AG20443 (cell line): ENCODE measurements at regions not wholly inside any gene's neighbourhood (a gene's known extent, or its start where the extent isn't known, plus 50 kb on each side); places are given as distances from the start of the nearest gene placed in this dataset.

Source experiments
- DNase-seq: peaks from one replicate; pipeline ENCODE4 v3.0.0; 2012; ENCODE audit warnings: low spot score, mixed read lengths

DNA sequence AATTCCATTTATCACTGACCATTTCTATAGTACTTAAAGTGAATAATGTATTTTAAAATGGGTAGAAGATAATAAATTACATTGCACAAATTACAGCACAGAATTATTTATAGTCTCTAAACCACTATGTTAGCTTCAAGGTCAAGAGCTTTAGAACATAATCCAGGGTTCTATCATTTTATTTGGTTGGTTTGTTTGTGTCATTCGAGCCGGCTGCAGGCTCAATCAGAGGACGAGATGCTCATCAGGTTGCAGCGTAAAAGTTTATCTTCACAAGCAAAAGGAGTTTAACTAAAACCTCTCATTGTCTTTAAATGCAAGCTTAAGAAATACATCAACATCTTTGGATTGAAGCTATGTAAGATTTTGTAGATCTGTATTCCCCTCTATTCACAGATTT lies 523.8 kb downstream of the EFNA5 start:
- DNase-seq: no peak

DNA sequence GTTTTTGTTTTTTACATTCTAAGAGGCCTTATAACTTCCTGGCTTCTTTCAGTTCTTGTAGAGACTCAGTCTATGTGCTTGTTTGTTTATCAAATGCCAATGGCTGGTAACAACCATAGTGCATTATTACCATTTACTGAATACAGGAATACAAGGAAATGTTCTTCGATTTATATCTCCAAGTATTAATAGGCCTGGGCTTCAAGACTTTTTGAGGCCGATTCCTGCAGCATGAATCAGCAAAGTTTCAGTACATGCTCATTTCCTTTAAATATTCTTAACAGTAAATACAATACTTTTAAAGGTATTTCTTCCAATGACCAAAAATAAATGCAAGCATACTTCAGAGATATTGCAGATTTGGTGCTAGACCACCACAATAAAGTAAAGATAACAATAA lies 535.3 kb downstream of the EFNA5 start:
- DNase-seq: no peak

DNA sequence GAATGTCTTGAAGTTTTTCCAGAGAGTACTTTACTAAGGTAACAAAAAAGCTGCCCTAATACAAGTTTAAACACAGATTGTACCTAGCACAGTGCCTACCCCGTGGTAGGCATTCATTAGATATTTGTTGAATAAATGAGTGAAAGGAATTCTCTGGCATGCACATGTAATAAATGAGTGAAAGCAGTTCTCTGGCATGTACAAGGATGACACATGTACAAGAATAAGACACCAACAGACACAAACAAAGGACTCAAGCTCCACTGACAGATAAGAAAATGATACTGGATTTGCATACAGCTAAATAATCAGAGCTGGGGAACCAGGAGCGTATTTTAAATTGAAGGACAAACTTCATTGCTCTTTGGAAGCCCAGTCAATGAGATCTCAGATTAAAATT lies 535.8 kb downstream of the EFNA5 start:
- no peak for DNase-seq

DNA sequence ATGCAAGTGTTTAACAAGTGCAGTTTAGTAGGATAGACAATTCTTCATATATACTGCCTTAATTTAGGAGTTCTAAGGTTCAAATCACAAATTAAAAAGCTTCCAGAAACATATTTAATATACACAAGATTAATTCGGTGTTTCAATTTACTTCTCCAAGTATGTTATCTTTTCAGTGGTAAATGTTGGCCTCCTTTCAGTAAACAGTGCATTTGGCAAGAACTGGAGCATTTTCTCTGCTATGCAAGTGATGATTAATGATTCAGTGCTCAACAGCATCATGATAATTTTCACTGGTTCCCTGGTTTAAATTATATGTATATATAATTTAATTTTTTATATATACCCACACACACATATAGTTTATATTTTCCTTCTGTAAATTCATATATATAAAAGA lies 541.7 kb downstream of the EFNA5 start:
- DNase-seq: no peak

DNA sequence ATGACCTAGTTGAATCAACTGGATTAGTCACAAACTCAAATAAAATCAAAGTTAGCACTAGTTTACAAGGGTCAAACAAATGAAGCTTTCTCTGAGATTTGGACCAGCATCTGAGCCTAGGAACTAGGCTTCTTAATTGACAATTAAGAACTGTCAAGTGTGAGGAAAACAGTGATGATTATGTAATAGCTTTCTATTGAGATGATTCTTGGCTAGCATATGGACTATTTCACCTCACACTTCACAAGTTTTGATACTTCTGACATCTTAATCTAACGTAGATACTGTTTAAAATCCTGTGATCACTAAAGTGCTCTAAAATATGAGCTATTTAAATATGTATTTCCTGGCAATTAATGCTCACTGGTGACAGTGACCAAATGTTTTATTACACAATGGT lies 542.9 kb downstream of the EFNA5 start:
- no peak for DNase-seq

DNA sequence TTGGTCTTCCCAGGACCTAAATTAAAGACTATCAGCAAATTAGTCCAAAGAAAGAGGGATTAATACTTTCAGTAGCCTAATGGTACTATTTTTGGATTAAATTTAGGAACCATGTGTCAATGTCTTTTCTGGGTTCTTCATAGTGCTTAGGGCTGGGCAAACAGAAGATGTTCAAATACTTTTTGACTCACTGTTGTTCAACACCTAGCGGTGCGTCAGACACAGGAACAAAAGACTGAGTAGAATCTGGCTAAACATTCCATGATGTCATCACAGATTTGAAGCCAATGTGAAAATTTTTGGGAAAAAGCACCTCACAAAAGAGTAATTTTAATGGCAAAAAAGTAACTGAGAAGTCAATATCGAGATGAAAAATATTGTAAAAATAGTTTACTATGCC lies 544.4 kb downstream of the EFNA5 start:
- no peak for DNase-seq

DNA sequence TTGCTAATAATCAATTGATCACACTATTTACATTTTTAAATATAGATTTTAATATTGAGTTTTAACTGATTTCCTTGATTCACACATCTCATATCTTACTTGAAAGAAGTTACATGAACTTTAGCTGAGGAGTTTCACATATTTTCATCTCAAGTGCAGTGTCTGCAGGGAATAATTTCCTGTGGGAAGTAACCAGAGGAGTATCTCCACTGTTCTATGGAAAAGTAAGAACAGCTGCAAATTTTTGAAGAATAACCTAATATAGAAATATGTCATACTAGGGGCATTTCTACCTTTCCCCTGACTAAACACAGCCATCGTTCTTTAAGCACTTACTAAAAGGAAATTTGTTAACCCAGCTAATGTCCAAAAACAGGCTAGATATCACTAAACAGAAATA lies 546.4 kb downstream of the EFNA5 start:
- no peak for DNase-seq

DNA sequence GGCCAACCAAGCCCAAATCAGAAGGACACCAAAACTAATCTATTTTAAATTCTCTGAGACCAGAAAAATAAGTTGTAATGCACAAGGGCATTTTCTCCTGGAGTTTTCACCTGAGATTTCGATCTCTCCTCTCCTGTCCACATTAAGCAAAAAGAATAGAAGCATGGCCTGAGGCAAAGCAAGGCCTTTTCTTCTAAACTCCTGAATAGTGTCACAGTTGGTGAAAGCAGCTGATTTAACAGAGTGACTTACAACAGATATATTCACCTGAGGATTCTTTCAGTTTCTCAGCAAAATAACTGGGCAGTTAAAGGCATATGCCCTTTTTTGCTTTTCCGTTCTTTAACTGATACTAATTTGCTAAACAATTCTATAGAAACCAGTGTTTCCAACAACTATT lies 547.7 kb downstream of the EFNA5 start:
- DNase-seq: no peak

DNA sequence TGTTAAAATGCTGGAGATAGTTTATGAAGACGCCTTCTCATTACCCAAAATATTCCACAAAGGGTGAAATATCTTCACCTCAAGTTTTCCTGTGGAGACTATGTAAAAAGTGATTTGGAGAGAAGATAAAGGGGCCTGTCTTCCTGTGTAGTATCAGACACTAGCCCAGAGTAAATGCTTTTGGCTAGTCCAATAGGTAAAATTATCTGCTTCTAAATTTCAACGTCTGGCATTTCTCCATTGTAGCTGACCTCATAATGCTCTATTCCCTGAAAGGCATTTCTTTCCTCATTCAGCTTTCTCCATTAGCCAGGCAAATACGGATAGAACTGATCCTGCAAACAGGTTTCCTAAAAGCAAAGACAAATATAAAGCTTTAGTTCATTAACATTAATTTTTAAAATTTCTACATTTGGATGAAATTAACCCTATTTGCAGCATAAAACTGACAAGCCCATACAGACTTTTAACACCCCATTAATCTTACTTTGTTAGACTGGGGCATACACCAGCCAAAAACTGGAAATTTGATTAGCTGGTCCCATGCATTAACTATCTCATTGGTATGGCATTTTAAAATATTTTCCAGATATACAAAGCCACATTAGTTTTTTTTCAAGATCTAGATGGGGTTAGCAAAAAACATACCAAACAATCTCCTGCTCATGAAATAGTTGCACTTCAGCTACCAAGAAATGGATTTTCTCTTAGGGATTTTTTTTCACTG lies 548.8 kb downstream of the EFNA5 start:
- no peak for DNase-seq

DNA sequence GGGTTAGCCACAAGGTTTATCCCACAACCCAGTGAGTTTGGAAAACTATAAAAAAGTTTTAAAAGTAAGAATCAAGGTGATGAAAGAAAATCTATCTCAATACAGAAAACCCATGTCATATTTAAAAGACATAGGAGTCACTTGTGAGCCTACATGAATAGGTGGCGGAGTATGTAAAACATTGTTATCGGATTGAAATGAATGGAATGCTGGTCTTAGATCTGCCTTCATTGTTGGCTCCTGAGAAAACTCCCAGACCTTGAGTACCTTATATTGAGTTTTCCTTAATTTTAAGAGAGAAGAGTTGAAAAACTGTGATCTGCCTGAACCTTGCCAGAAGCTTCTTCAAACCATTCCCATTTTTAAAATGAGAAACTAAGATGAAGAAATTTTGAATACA lies 551.1 kb downstream of the EFNA5 start:
- DNase-seq: no peak

DNA sequence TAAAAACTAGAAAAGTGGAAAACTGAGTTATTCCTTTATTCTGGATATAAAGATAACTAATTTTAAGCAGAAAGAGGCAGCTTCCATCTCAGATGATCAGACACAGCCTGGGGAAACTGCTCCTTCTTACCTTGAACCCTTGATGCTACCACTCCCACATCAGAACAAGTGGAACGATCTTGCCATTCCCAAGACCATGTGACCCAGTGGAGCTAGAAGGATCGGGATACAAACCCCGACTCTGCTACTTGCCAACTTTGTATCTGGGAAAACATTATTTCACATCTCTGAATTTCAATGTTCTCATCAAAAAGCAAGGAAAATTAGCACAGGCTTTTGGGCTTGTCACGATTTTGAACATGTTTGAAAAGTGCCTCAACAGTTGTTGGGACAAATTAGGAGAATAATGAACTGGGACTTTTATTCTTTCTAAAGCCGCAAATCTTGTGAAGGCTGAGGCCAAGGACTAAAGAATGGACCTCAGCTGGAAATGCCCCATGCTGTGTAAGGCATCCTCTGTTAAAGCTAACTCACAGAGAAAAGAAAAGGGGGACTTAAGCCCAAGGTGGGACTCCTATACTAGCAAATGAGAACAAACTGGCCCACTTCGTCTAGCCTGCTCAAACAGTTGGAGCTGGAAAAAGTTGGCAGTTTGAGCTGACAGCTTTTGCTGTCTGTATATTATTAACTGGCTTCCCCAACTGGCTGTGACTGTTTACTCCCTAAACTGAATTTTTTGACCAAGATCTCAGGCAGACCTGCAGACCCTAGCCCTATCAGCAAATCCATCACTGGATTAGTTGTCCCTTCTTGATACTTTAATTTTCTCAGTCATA lies 552.3 kb downstream of the EFNA5 start:
- no peak for DNase-seq

DNA sequence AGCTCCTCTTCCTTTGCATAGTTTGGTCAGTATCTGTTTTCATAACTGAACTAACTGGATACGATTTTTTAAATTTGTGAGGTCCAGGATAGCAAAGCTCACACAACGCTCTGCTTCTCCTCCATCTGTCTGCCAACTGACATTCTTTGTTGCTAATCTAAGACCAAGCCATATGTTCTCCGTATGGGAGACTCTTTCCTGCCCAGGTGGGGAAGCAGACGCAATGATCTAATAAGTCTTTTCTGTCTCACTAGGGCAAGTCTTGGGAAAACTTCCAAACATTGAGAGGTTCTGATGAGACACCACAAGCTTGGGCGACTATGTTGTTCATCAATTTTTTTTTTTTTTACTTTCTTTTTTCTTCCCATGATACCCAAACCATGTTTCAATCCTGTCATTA lies 558.5 kb downstream of the EFNA5 start:
- DNase-seq: no peak

DNA sequence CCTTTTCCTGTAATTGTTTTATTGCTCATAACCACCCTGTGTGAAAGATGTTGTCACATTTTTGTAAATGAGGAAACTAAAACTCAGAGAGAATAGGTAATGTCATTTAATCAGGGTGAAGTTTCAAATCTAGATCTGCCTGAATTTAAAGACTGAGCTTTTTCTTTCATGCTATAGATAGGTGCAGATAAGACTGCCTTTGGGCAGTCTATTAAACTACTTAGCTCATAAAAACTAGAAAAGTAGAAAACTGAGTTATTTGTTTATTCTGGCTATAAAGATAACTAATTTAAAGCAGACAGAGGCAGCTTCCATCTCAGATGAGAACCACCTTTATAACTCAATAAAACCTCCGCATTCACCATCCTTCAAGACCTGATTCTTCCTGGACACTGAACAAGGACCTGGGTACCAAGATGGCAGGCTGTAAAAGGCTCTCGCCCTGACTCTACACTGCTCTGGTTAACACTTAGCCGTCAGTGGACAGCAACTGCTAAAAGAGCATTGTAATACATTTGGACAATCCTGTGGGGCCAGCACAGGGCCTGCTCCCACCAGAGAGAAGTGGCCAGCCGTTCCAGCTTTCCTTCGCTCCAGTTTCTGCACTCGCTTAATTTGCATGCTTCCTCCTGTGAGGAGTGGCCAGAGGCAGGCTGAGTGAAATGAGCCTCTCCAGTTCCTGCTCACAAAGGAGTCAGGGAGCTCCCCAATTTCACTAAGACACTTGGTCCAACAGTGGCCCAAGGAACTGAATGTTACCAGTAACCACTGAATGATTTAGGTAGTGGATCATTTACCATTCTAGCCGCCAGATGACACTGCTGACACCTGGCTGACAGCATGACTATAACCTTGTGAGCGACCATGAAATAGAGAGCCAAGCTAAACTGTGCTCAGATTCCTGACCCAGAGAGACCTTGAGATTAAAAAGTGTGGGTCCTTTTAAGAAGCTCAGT lies 566.4 kb downstream of the EFNA5 start:
- no peak for DNase-seq

DNA sequence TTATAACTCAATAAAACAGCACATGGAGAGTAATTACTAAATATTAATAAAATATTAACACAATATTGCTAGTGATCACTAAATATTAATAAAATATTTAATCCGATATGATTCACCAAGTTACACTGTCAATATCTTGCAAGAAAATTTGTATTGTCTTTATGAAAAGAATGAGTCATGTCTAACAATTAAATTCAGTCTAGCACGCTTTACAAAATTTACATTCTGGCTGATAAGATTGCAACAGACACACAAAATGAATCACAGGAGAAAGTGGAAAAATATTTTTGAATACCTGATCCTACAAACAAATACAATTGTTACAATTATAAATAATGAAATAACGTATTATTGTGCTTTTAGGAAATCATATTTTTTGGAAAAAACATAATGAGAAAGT lies 567.2 kb downstream of the EFNA5 start:
- DNase-seq: no peak

DNA sequence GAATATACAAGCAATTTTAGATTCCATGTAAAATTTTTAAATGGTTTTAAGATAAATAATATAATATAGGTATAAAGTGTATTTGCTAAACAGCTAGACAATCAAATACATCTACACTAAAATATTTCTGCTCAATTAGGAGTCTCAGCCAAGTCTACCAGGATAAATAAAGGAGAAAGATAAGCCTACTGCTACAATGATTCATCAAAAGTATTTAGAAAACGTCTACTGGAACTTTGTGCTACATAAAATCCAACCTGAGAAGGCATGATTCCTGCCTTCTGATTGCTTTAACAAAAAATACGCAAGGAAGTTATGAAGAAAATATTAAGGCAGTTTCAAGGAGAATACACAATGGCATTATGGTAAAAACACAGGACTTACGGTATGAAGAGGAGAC lies 570.6 kb downstream of the EFNA5 start:
- DNase-seq: no peak

DNA sequence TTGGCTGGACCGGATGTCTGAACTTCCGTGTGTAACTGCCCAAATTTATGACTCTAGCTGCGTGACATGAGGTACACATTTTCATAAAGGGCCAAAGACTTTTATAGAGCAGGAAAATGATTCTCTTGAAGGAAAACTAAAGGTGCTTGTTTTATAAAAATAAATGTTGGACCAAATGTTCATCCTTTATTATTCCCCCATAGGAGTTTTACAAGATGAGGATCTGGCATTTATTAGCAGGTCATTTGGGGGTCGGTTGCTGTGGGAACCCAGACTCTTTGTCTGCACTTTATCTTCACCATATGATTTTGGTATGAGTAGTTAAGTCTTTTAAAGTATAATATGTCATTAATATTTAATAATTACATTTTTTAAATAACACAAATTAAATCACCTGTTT lies 571.2 kb downstream of the EFNA5 start:
- DNase-seq: no peak

DNA sequence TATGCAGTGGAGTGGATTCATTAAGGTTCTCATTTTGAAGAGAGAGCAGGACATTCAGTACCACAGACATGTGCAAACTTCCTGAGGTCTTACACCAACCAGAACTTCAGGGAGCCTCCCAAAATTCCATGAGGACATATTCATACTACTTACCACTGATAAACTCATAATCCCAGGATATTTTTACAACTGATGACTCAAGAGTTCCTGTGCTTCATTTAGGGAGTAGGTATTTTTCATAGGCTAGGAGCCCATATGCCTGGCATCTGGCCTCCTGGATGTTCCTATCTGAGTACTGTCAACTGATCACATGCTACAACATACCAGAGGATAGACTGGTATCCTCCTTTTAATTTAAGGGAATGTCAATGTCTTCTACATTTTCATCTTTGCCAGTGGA lies 578.0 kb downstream of the EFNA5 start:
- DNase-seq: no peak

DNA sequence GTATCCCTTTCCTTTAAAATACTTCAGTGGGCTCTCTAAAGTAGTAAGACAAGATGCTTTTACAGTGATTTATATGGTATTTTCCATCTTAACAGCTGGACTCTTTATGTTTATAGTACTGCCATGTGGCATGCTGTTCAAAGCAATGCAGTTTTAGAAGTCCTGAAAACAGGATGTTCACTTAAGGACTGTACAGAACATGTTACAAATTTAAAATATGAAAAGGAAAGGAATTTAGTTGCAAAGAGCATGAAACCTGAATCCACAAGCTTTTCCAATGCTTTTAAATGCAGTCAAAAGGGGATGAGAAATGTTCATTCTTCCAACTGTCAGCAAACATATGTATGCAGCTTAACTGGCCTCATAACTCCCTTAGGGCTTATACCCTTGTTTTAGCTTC lies 580.2 kb downstream of the EFNA5 start:
- DNase-seq: no peak

DNA sequence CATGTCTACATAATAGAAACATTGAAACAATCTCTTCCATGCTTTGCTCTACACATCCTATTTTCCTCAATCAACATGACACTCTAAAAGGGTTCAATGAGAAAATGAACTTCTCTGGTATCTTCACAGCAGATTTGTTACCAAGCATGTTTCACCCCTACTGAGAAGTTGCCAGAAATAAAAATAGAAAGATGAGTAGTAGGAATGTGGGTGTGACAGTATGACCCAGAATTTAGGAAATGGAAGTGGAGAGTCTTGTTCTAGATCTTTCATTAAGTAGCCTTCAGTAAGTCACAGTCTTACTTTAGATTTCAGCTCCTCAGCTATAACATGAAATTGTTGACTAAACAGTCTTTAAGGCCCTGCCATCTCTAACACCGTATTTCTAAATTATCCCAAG lies 581.8 kb downstream of the EFNA5 start:
- DNase-seq: no peak

DNA sequence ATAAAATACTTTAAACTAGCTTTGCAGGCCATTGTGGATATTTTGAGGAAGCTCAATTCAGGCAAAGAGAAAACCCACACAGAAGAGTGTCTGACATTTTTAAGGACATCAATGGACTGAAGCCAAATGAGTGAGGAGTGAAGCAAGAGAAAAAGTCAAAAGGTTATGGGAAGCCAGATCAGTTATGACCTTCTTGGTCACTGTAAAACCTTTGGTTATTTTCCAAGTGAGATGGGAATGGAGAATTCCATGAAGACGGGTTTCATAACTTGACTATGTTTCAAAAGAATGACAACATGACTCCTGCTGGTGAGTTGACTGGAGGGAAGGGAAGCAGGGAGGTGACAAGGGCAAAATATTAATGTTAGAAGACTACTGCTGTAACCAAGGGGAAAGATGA lies 585.2 kb downstream of the EFNA5 start:
- no peak for DNase-seq

DNA sequence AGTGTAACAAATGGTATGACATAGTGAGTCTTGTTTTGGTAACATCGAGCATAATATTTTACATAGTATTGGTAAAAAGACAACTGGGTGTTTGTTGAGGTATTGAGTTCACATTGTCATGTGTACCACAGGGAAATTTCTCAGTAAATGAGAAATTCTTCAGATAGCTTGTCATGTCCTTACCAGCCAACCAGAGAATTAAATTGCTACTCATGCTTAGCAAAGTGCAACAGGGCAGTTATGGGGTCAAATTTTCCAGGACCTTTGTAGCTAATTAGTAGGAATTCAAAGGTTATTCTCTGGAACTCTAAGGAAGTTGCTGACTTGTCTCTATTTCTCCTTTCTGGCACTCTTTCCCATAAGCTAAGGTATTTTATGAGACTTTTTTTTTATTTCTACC lies 595.7 kb downstream of the EFNA5 start:
- DNase-seq: no peak

DNA sequence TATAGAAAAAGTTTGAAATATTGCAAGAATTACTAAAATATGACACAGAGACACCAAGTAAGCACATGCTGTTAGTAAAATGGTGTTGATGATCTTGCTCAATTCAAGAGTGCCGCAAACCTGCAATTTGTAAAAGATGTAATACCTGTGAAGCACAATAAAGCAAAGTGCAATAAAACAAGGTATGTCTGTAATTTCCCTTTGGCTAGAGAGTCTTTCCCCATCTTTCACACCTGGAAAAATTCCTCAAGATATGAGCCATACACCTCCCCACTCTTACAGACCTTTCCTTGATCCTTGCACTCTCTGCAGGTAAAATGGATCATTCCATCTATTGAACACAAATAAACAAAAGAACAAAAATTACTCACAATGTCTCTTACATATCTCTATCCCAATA lies 597.8 kb downstream of the EFNA5 start:
- DNase-seq: no peak

DNA sequence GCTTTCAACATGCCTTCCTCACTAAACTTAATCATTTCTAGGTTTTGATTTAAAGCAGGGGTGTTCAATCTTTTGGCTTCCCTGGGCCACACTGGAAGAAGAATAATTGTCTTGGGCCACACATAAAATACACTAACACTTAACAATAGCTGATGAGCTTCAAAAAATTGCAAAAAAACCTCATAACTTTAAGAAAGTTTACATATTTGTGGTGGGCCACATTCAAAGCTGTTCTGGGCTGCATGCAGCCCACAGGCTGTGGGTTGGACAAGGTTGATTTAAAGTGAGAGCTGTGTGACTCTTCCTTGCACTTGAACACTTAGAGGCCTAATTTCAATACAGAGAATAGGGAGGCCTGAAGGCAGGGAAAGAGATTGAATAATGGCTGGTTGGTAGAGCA lies 598.3 kb downstream of the EFNA5 start:
- DNase-seq: no peak
